Activated CD4-positive, alpha-beta T cell treated with anti-CD3 and anti-CD28 coated beads, Interleukin-2, amount 50 U/mL, for 16 hours (primary cell): ENCODE measurements at regions not wholly inside any gene's neighbourhood (a gene's known extent, or its start where the extent isn't known, plus 50 kb on each side); places are given as distances from the start of the nearest gene placed in this dataset.
"Not testable (repeated sequence)": the region's sequence is repeated elsewhere in the genome, so short reads cannot be mapped to it uniquely, and the experiment has no call there.

Source experiments
- DNase-seq: peaks from one replicate; pipeline ENCODE4 v3.0.0-alpha.2; 2020

DNA sequence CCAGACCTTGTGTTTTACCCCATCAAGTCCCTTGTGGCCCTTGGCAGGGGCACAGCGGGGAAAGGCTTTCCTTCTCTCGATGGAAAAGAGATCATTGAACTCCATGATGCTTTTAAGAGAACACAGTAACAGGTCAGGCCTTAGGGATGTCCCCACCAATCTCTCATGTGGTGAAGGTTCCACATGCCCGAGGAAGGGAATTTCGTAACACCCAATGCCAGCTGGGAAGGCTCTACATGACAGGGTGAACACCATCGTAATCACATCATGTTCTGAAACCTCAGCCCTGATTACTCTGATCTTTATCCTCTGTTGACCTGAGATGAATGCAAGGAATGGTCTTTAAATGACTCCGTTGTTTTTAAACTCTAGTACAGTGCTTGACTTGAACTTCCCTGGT is 105.5 kb upstream of the SPAG17 start:
- DNase-seq: no peak

DNA sequence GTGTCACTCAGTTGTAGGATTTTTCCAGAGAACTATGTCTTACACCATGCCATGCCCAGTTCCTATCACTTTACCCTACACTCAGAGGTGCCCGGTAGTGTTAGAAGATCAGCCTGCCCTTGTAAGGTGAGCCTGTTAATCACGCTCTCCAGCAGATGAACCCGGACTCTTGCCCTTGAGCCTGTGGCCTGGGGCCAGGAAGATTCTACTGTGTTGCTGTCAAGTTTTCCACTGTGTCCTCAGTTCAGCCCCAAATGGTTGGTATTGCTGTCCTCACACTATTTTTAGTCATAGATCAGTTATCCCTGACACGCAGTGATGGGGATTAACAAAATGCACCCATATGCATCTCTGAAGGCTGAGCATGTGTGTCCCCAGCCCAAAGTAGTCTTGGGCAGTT is 105.0 kb upstream of the SPAG17 start:
- no peak for DNase-seq

DNA sequence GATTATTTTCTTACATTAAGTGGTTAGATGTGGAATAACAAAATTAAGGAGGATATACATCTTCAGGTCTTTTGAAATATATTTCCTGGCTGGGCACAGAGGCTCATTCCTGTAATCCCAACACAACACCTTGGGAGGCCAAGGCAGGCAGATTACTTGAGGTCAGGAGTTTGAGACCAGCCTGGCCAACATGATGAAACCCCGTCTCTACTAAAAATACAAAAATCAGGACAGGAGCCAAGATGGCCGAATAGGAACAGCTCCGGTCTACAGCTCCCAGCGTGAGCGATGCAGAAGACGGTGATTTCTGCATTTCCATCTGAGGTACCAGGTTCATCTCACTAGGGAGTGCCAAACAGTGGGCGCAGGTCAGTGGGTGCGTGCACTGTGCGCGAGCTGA is 95.6 kb upstream of the SPAG17 start:
- DNase-seq: not testable (repeated sequence)

DNA sequence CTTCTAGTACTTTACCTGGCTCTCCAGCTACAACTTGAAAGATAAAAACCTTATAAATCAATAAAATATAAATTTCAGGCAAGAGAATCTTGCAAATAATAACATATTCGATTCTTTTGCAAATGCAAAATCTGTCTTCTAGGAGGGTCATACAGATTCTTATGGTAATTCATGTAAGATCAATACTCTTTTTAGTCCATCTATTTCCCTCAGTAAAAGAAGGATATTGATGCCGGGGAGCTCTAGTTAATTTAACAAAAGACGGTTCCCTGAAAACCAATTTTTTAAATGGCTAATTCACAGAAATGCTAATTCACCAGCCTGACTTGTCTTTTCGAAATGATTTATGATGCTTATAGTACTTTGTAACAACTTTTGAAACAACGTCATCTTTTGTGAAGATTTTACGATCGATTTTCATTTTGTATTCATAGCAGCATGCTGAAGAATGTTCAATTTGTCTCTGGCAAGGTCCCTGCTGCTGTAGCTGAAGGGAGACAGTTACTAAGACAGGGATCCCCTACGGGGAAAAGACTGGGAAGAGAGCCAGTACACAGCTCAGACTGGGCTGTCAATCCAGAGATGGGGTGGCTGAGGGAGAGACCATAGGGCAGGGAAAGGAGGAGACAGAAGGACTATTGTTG is 90.6 kb upstream of the SPAG17 start:
- no peak for DNase-seq

DNA sequence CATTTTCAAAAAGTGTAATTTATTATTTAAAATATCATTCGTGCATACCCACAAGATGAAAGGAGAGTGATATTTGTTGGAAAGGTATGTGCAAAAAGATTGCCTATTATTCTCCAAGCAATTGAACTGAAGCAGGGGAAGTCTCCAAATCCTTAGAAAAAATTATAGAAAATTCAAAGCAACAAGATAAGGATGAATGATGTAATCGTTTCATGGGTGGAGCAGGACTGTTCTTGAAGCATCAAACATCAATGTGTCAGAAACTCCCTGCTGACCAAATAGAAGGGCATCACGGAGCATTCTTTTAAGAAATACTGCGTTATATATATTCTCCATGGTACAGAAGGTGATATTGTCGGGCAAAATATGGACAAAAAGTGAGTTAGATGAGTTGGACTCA is 87.9 kb upstream of the SPAG17 start:
- DNase-seq: no peak

DNA sequence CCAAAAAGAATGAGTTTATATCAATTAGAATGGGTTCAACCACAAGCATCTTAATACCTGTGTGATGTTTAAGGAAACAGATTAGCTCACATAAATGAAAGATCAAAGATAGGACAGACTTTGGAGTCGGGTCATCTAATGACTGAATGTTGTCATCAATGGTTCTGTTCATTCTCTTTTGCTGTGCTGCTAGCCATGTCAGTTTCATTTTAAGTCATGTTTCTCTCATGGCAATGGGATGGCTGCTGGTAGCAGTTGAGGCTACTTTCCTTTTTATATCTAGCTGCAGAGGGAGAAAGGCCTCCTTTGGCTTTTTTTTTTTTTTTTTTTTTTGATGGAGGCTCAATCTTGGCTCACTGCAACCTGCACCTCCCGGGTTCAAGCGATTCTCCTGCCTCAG is 86.9 kb upstream of the SPAG17 start:
- peak; percentile 4 for DNase-seq

DNA sequence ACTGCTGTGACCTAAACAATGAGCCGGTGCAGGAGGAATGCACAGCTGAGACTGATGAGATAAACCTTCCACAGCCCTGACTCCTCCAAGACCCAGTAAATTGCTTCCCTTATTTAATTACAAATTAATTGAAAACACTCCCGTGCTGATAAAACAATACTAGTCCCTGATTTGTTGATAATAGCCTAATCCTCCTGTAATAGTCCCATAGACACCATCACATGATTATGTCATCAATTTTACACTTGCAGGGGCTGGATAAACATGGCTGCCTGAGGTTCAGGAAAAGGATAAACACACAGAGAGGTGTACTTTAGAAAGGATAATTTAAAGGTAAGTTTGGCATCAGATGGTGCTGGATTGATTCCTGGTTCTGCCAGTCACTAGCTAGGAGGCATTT is 84.6 kb upstream of the SPAG17 start:
- no peak for DNase-seq

DNA sequence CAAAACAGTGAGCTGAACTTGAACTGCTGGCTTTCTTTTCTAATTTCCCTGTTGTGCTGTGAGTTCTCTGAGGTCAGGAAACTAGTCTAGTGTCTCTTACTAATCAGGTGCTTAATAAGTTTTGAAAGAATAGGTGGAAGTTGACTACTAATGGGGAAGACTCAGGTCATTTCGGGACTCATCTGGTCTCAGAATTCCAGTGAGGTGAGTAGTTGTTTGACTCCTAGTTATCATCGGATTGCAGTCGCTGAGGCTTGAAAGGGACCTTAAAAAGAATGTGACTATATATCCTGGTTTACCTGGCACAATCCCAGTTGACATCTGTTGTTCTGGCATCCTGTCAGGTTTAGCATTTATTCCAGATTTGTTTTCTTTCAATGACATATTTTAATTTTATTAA is 81.4 kb upstream of the SPAG17 start:
- DNase-seq: no peak

DNA sequence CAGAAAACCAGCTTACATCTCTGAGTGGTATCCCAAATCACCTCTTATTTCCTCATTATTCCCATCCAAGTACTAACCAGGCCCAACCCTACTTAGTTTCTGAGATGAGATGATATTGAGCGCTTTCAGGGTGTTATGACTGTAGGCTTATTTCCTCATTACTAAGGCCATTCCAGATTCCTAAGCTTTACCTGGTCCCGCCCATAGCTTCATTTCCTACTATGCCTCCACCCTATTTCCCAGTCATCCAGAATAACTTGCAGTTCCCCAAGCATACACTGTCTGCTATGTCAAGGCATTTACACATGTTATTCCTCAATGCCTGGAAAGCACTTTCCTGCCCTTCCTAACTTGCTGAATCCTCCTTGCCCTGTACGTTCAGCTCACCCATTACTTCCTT is 79.3 kb upstream of the SPAG17 start:
- no peak for DNase-seq

DNA sequence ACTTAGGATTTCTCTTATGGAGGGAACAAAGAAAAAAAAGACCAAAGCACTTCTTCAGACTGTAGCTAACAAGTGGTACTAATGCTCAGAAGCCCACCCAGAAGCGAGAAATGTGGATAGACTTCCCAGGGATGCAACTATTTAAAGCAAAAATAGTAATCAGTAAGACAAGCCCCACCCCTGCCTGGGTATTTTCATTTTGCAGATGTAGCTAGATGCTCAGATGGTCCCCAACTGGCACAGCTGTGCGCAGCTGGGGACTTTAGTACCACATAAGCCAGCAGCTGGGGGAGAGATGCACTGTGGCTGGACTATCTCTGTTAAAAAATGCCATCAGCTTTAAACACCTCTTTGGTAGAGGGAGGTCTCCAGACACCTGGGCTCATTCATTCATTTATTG is 77.8 kb upstream of the SPAG17 start:
- no peak for DNase-seq

DNA sequence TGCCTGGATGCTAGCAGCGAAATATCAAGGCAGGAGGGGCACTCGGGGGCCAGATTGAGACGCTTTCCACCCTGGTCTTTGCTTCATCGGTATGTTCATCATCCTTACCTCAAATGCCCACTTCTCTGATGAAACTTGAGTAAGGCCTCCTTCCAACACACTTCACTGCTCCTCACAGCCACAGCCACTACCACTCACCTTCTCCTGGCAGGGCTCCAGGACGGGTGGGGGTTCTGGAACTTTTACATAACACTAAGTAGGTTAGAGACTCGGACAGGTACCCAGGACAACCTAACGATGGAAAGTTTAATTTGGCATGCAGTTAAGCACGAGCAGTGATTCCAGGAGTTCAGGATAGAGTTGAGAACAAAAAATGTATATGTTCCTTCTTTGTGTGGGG is 73.9 kb upstream of the SPAG17 start:
- no peak for DNase-seq

DNA sequence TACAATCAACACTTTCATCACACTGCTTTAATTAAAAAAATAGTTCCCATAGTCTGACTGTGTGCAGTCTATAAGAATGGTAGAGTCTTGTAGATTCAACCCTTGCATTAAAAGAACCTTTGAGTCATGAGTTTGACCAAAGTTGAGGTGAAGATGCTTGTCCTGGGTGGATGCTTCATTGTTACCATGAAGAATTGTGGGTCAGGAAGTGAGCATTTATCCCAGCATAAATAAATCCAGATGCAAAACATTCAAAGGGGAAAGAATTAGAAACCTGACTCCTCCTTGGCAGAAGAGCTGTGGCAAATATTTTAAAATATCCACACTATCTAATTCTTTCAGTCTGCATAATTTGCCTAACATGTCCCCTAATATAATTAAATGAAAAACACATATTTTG is 72.9 kb upstream of the SPAG17 start:
- DNase-seq: no peak

DNA sequence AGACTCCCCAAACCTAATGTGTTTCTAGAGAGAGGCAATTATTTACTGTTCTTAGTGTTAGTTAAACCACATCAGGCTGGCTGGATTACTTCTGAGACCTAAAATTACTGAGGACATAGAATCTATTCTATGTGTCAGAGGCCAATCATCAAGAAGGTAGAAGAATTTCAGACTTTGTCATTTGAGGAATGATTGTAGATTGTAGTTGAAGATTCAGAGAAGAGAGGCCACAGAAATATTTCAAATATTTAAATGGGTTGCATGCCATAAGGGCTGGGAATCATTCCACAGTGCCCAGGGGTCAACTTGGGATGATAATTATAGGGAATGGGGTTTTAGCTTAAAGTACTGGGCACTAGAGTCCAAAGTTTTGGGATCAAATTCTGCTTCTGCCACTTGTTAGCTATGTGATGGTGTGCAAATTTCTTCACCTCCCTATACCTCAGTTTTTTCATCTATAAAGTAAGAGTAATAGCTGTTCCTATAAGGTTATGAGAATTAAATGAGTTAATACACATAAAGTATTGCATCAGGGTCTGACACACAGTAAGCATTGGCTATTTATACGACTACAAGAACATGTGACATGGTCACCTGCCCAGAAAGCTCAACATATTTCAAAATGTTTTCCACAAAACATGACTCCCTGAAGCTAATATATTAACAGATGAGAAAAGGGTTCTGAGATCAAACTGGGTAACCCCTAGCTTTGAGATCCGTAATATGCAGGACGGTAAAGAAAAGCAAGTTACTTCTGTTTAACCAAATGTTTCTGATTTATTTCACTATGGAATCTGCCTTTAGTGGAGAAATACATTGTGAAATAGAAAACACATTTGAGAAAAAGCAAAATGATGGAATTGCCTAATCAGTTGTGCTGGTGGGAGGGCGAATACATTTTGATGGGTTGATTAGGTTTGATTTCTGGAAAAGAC is 69.7 kb upstream of the SPAG17 start:
- DNase-seq: no peak

DNA sequence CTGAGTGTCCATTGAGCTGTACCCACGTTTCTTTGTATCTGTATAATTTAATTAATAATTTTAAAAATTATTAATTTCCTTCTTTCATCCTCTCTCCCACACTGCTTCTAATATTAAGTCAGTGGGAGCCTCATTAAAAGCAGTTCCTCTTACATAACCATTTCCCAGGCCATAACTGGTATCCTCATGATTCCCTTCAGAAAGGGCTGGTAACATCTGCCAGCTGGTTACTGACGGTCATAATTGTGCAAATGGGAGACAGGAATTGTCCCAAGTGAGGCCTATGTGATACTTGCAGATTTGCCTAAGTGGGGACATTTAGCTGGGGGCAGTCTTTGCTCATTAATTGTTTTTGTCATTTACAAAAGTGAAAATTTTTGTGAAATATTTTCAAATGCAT is 69.0 kb upstream of the SPAG17 start:
- no peak for DNase-seq

DNA sequence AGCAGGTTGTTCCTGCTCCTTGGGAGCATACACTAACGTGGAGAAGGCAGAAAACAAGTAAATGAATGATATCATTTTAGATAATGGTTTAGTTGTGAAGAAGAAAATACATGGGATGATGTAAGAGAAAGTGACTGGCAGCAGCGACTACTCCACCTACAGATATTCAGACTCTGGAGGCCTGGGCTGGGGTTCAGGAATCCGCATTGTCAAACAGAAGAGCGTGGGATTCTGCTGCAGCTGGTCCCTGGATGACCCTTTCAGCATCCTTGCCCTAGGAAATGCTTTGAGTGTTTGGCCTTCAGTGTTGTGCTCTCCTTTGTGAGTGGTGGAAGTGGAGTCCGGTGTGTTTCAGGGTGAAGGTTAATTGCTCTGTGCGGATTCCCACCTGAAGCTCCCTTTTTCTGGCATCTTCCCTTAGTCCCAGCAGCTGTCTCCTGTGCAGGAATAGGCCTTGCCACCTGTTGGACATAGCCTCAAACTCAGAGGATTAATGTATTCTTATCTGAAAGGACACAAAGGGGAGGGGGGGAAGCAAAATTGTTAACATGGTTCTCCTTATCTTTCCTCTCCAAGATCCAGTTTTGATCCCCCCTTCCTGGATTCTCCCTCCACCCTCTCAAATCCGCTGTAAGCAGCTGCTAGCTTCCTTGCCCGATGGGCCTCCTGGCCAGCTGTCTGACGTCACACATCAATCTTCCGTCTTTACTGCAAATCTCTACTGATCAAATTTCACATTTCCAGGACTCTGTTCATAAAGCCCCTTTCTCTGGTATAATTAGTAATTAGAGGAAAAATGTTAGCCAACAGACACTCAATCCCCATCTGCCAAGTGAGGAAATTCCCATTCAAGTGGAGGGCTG is 68.3 kb upstream of the SPAG17 start:
- DNase-seq: no peak

DNA sequence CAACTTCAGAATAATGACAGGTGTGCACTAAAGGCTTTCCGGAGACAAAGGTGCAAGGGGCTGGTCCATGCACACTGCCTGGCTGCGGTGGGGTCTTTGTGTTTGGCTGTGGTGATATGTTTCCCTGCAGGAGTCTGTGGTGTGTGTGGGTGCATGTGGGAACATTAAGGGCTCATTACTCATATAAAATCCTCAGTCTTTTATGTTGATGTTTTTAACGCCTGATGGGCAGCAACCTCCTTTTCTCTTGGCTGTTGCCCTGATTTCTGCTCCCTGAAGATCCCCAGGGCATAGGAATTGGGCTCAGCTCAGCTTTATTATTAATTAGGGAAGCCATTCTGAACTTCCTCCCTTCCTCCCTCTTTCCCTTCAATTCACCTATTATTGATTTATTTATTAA is 67.6 kb upstream of the SPAG17 start:
- no peak for DNase-seq

DNA sequence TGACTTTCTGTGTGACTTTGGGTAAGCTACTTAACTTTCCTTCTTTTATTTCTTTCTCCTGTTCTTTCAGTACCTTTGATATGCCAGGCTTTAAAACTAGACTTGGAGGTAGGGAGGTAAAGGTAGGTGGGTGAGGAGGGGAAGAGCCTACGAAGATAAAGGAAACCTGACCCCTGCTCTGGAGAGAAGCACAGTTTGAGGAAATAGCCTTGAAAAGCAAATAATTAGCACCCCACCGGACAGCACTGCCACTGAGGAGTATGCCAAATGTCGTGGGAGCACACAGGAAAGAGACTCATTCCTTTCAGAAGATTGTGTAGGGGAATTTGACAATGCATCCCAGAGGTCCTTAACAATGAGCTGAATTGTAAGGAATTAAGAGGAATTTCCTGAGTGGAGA is 65.2 kb upstream of the SPAG17 start:
- no peak for DNase-seq

DNA sequence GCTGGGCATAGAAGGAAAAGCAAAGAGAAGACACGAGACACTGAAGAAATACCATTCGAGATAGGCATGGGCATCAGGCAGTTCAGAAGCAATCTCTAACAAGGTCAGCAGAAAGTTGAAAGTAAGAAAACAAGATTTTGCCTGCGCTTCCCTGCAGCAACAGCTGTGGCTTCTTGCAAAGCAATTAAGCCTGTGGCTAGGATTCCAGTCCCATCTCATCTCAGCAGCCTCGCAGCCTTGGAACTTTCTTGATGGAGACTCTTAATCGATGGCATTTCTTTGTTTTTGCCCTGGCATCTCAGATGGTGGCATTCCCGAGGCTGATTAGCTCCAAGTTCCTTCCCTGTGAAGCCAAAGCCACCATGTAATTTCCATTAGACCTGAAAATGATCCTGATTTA is 64.6 kb upstream of the SPAG17 start:
- no peak for DNase-seq

DNA sequence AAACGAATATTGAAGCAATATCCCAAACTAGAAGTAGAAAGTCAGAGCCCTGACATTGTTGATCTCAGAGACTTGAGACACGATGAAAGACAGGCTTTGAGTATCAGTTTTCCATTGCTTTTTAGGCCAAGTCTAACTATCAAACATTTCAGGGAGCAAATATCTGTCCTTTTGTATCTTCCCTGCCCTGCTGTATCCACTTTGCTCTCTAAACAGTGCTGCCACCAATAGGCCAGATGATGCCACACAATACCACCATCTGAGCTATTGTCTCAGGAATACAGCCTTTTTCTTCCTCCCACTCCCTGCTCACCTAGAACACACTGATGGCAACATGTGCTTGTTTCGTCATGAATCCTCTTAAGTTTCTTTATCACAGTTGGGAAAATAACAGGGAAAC is 62.6 kb upstream of the SPAG17 start:
- DNase-seq: no peak

DNA sequence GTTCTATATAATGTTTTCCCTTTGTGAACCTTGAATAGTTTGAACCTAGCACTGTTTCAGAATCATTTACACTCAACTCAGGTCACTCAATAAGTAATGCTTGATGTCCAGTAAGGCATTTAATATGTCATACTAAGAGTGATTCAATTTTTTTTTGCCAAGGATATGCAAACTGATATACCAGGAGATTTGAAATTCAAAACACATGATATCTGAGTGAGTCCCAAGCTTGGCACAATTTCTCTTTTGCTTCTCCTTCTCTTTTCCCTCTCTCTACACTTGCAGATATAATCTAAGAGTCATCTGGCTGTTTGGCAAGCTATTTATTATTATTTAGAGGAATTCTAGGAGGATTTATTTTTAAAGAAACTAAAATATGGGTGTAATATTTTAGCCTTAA is 61.6 kb upstream of the SPAG17 start:
- DNase-seq: no peak

DNA sequence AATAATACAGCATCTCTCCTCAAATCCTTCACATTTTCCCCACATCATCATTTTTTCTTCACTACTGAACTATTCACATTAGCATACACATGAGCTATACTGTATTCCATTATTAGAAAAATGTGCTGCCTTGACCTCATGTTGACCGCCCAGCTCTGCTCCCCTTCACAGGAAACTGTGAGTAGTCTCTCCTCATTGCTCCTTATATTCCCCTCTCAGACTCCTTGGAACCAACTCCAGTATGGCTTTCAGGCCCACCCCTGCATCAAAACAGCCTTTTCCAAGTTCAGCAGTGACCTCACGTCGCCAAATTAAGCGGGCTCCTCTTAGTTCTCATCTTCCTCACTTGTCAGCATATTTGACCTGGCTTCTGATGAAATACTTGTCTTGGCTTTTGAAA is 59.2 kb upstream of the SPAG17 start:
- no peak for DNase-seq

DNA sequence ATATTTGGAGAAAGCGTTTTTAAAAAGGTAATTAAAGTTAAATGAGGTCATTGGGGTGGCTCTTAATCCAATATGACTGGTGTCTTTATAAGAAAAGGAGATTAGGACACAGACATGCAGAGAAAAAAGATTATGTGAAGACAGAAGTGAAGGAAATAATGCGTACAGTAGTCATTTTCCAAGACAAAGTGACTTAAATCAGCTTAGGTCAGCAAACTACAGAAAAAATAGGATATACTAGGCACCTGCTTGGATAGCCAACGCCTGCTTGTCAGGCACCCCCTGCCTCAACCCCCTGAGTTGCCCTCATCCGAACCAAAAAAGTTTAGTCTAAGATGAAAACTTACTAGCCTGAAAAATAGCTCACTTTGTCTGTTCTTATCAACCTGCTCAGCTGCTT is 58.2 kb upstream of the SPAG17 start:
- DNase-seq: no peak
